Esophagus muscularis mucosa (tissue), 4 donors: ENCODE measurements at regions not wholly inside any gene's neighbourhood (a gene's known extent, or its start where the extent isn't known, plus 50 kb on each side); places are given as distances from the start of the nearest gene placed in this dataset.

Source experiments
- DNase-seq: peaks from one replicate; pipeline ENCODE4 v3.0.0-alpha.2; 2017; ENCODE audit errors: extremely low spot score
- H3K27ac ChIP-seq, 4 donors: fragments of 200-600 bp; sonication (generic); replicated peaks in 1 of 4; 1 replicate in 3 of 4; 2 replicates in 1 of 4; pipeline ENCODE4 v1.5.1; 2016 to 2019; ENCODE audit warnings: mild to moderate bottlenecking in 1 of 4
- H3K27me3 ChIP-seq, 4 donors: fragments of 200-600 bp; sonication (generic); one replicate each; pipeline versions ENCODE4 v1.5.1 to v1.6.0; 2016 to 2019
- H3K36me3 ChIP-seq, 4 donors: fragments of 200-600 bp; sonication (generic); one replicate each; pipeline ENCODE4 v1.5.1; 2016 to 2019
- H3K4me1 ChIP-seq, 4 donors: fragments of 200-600 bp; sonication (generic); one replicate each; pipeline ENCODE4 v1.5.1; 2016 to 2019
- H3K4me3 ChIP-seq, 4 donors: fragments of 200-600 bp; sonication (generic); 1 replicate in 2 of 4; 2 replicates in 2 of 4; pipeline ENCODE4 v1.5.1; 2016 to 2019; ENCODE audit warnings: mild to moderate bottlenecking in 4 of 4, moderate library complexity in 1 of 4
- H3K9me3 ChIP-seq, 4 donors: fragments of 200-600 bp; sonication (generic); 1 replicate in 3 of 4; 2 replicates in 1 of 4; pipeline ENCODE4 v1.5.1; 2016 to 2019
- CTCF ChIP-seq, 3 experiments: fragments of 200-600 bp in 2 of 3; fragments of 450-650 bp in 1 of 3; sonication (generic) in 2 of 3; IDR thresholded peaks; one replicate each; pipeline ENCODE4 v1.5.1; 2017 to 2019; ENCODE audit warnings: antibody characterized with exemption in 3 of 3, mild to moderate bottlenecking in 2 of 3, moderate library complexity in 1 of 3
- EP300 ChIP-seq: sonication (generic); formaldehyde crosslinking; IDR thresholded peaks from one replicate; pipeline ENCODE4 v1.6.1; 2017; ENCODE audit warnings: antibody characterized with exemption
- POLR2A ChIP-seq: fragments of 450-650 bp; IDR thresholded peaks from one replicate; pipeline ENCODE4 v1.6.1; 2017; ENCODE audit warnings: antibody characterized with exemption, moderate library complexity, mild to moderate bottlenecking, low read depth
- POLR2AphosphoS5 ChIP-seq, 2 donors: sonication (generic); formaldehyde crosslinking; IDR thresholded peaks; one replicate each; pipeline ENCODE4 v1.6.1; 2017; ENCODE audit warnings: antibody characterized with exemption in 2 of 2
- WGBS: methylation state at CpG from one replicate; pipeline ENCODE4 v1.1.5; 2018; 5-methylcytosine and 5-hydroxymethylcytosine counted together
- intact Hi-C: fragments of 100-400 bp; cut with DNase I; formaldehyde crosslinking; loops from one replicate; pipeline ENCODE4 v1.15.1; 2023

DNA sequence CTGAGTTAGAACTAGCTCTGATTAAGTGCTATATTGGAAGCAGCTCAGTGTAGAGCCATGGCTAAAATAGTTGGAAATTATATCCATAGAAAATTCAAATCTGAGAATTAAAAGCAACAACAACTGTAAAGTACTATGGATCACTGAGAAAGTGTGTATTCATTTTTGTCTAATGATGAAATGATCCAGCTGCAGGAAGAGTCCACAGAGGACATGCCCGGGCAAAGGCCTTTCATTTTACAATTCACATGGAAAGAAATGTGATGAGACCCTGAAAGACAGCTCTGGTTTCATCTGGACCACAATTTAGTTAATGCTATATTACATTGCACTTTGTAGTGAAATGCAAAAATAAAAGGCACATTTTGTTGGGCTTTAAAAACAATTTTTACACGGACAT lies 196.8 kb upstream of the FAT1 start:
- H3K27me3 ChIP-seq: no peaks in the 10 kb centered on the region
- no peak overlapping the region for H3K27ac ChIP-seq
- H3K4me3 ChIP-seq: no peak overlapping the region
- 65% methylated on average over 2 of the region's 2 CpGs for WGBS
- TF ChIP-seq CTCF (IDR thresholded peaks at IDR 0.05) (no peak), POLR2AphosphoS5 (IDR thresholded peaks at IDR 0.05) (no peak), POLR2A (no peak), EP300 (no peak)
- DNase-seq: no peak
- no peaks in the 10 kb centered on the region for H3K36me3 ChIP-seq
- H3K9me3 ChIP-seq: no peaks in the 10 kb centered on the region
- peaks cover 0 to 13% (median 0%) of the 10 kb centered on the region in 4 donors for H3K4me1 ChIP-seq
- intact Hi-C loops: no loop called here

DNA sequence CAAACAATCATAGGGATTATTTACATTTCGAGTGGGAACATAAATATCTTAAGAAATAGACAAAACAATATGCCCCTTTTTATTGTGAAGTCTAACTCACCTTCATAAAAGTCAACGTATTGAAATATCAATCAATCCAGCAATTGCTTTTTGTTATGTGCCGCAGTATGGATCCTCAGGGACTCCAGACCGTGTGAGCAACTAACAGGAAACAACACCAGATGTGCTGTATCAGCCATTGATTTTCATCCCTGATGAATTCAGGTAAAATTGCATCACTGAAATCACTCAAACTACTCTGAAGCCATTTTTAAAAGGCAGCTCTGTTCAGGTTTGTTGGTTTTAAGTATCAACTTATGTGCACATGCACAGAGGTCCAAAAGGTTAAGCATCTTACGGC lies 197.3 kb upstream of the FAT1 start:
- H3K36me3 ChIP-seq: no peaks in the 10 kb centered on the region
- H3K4me1 ChIP-seq: peaks cover 0 to 13% (median 0%) of the 10 kb centered on the region in 4 donors
- H3K9me3 ChIP-seq: no peaks in the 10 kb centered on the region
- DNase-seq: no peak
- 79% methylated on average over 5 of the region's 5 CpGs for WGBS
- H3K27me3 ChIP-seq: no peaks in the 10 kb centered on the region
- H3K4me3 ChIP-seq: no peak overlapping the region
- no peak overlapping the region for H3K27ac ChIP-seq
- intact Hi-C loops: no loop called here
- no peak for TF ChIP-seq EP300
- TF ChIP-seq POLR2AphosphoS5 (IDR thresholded peaks at IDR 0.05): no peak
- no peak for TF ChIP-seq CTCF (IDR thresholded peaks at IDR 0.05)
- TF ChIP-seq POLR2A: no peak

DNA sequence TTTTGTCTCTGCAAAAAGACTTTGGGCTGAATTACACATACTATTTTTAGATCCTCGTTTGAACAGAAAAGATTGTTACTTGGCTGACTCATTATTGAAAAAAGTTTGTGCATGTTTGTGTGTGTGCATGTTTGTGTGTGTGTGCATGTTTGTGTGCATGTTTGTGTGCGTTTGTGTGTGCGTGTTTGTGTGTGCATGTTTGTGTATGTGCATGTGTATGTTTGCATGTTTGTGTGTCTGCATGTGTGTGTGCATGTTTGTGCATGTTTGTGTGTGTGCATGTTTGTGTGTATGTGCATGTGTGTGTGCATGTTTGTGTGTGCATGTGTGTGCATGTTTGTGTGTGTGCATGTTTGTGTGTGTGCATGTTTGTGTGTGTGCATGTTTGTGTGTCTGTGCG lies 201.1 kb upstream of the FAT1 start:
- 24% methylated on average over 4 of the region's 4 CpGs for WGBS
- no peak for DNase-seq
- TF ChIP-seq POLR2AphosphoS5 (IDR thresholded peaks at IDR 0.05): no peak
- no peak for TF ChIP-seq POLR2A
- no peak for TF ChIP-seq EP300
- TF ChIP-seq CTCF (IDR thresholded peaks at IDR 0.05): no peak
- Histone ChIP-seq H3K27me3 (no peaks in the 10 kb centered on the region), H3K9me3 (no peaks in the 10 kb centered on the region), H3K27ac (no peak overlapping the region), H3K4me3 (no peak overlapping the region), H3K36me3 (no peaks in the 10 kb centered on the region), H3K4me1 (peaks cover 0 to 7% (median 0%) of the 10 kb centered on the region in 4 donors)
- intact Hi-C loops: no loop called here

- Histone ChIP-seq H3K4me3 (no peak overlapping the region), H3K36me3 (no peaks in the 10 kb centered on the region), H3K27ac (no peak overlapping the region), H3K9me3 (no peaks in the 10 kb centered on the region), H3K4me1 (no peaks in the 10 kb centered on the region), H3K27me3 (no peaks in the 10 kb centered on the region)
- intact Hi-C loops: no loop called here
- DNase-seq: no peak
- TF ChIP-seq POLR2AphosphoS5 (IDR thresholded peaks at IDR 0.05) (no peak), EP300 (no peak), POLR2A (no peak), CTCF (IDR thresholded peaks at IDR 0.05) (no peak)
- 81% methylated on average over 2 of the region's 2 CpGs for WGBS
Measured at GRCh38 chr4:186927624-186928023, 204.0 kb upstream of the FAT1 start.

DNA sequence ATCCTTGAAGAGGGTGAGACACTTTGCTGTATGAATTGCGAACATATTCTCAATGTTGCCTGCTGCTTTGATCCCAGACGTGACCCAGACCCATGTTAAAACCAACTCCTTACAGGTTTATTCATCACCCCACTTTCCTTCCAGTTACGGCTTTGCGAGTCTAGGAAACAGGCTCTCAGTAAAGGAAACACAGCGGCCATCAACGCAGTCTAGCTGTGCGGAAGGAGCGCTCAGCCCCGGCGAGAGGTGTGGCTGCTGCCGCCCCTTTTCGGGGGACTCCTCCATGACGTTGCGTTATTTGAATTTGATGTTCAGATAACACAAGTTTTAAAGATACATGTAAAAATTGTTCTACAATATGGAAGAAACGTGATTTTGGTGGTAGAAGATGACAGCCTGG lies 206.4 kb upstream of the FAT1 start:
- Histone ChIP-seq H3K36me3 (no peaks in the 10 kb centered on the region), H3K27me3 (no peaks in the 10 kb centered on the region), H3K27ac (no peak overlapping the region), H3K4me3 (no peak overlapping the region), H3K9me3 (no peaks in the 10 kb centered on the region), H3K4me1 (no peaks in the 10 kb centered on the region)
- DNase-seq: no peak
- intact Hi-C loops: no loop called here
- no peak for TF ChIP-seq POLR2AphosphoS5 (IDR thresholded peaks at IDR 0.05)
- TF ChIP-seq EP300: no peak
- TF ChIP-seq POLR2A: no peak
- WGBS: 96% methylated on average over 15 of the region's 15 CpGs
